Progenitor cell of endocrine pancreas (in vitro differentiated cells): ENCODE measurements at regions not wholly inside any gene's neighbourhood (a gene's known extent, or its start where the extent isn't known, plus 50 kb on each side); places are given as distances from the start of the nearest gene placed in this dataset.
A peak's percentile ranks its signal among the peaks of the same experiment; 100 is the strongest.

Experiments
- DNase-seq: peaks from one replicate; pipeline ENCODE4 v3.0.0; 2021; ENCODE audit warnings: low spot score; ENCODE audit not compliant: unreplicated experiment
- H3K27ac Mint-ChIP-seq: 2 replicates; pipeline ENCODE4 v1.8.0; 2021; ENCODE audit warnings: mild to moderate bottlenecking, moderate library complexity, mixed read lengths
- H3K27me3 Mint-ChIP-seq: 2 replicates; pipeline ENCODE4 v1.8.0; 2021; ENCODE audit warnings: mixed read lengths
- H3K36me3 Mint-ChIP-seq: 2 replicates; pipeline ENCODE4 v1.8.0; 2022; ENCODE audit warnings: mixed read lengths; ENCODE audit not compliant: insufficient read depth
- H3K4me1 Mint-ChIP-seq: 2 replicates; pipeline ENCODE4 v1.8.0; 2021; ENCODE audit warnings: low read depth, mixed read lengths
- H3K4me3 Mint-ChIP-seq: 2 replicates; pipeline ENCODE4 v1.8.0; 2021; ENCODE audit warnings: low read depth, mild to moderate bottlenecking, moderate library complexity, mixed read lengths
- H3K9me3 Mint-ChIP-seq: 2 replicates; pipeline ENCODE4 v1.8.0; 2021; ENCODE audit warnings: low read depth, mixed read lengths
- CTCF ChIP-seq: fragments of 200-600 bp; sonication (generic); IDR thresholded peaks from one replicate; pipeline ENCODE4 v1.5.0; 2021; ENCODE audit warnings: antibody characterized with exemption, mild to moderate bottlenecking; ENCODE audit not compliant: unreplicated experiment

DNA sequence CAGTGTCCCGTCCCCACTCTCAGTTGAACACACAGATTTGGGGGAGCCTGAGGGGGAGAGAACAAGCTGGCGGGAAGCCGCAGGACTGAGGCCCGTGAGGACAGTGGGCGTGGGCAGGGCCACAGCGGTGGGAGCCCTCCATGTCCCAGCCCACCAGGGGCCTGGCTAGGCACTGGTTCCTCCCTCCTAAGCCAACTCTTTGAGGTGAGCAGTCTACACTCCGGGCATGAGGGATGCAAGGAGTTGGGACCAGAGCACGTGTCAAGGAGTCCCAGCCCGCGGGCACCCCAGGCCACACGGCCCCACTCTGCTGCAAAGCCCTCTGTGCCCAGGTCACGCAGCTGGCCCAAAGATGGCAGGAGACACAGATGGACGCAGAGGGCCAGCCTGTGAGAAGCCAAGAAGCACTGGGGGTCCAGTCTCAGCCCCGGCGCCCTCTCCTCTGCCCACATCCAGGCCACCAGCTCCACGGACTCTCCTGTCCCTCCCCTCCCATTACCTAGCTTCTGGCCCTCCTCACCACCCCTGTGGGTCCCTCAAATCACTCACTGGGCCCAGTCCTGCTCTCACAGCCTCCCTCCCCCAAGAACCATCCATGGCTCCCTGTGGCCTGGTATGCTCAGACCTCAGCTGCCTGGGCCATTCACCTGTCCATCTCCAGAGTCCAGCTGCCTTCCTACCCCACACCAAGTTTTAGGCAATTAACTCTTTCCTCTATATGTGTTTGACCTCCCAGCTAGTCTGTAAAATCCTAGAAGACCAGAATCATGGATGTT is 206.5 kb downstream of the RBFOX3 start:
- no peak for TF ChIP-seq CTCF
- H3K4me3 Mint-ChIP-seq, result no peak overlapping the region
- H3K27me3 Mint-ChIP-seq, result peaks cover 76% of the 10 kb centered on the region
- peaks cover 8% of the 10 kb centered on the region for H3K4me1 Mint-ChIP-seq
- DNase-seq, result no peak
- no peaks in the 10 kb centered on the region for H3K36me3 Mint-ChIP-seq
- no peaks in the 10 kb centered on the region for H3K9me3 Mint-ChIP-seq
- no peak overlapping the region for H3K27ac Mint-ChIP-seq

GRCh38 chr17:79401704-79402674 is 208.9 kb downstream of the RBFOX3 start:
- Mint-ChIP-seq H3K9me3 (no peaks in the 10 kb centered on the region), H3K36me3 (no peaks in the 10 kb centered on the region), H3K4me3 (no peak overlapping the region), H3K4me1 (peaks cover 8% of the 10 kb centered on the region), H3K27me3 (peaks cover 74% of the 10 kb centered on the region), H3K27ac (no peak overlapping the region)
- TF ChIP-seq CTCF, result no peak
- no peak for DNase-seq

GRCh38 chr17:79400989-79401703 is 209.7 kb downstream of the RBFOX3 start:
- peak; percentile 86 for TF ChIP-seq CTCF
- no peak overlapping the region for H3K27ac Mint-ChIP-seq
- H3K36me3 Mint-ChIP-seq, result no peaks in the 10 kb centered on the region
- DNase-seq, result peak; percentile 71
- H3K27me3 Mint-ChIP-seq, result peaks cover 66% of the 10 kb centered on the region
- peak overlapping the region; percentile 56 for H3K4me3 Mint-ChIP-seq
- H3K9me3 Mint-ChIP-seq, result no peaks in the 10 kb centered on the region
- H3K4me1 Mint-ChIP-seq, result peaks cover 8% of the 10 kb centered on the region

DNA sequence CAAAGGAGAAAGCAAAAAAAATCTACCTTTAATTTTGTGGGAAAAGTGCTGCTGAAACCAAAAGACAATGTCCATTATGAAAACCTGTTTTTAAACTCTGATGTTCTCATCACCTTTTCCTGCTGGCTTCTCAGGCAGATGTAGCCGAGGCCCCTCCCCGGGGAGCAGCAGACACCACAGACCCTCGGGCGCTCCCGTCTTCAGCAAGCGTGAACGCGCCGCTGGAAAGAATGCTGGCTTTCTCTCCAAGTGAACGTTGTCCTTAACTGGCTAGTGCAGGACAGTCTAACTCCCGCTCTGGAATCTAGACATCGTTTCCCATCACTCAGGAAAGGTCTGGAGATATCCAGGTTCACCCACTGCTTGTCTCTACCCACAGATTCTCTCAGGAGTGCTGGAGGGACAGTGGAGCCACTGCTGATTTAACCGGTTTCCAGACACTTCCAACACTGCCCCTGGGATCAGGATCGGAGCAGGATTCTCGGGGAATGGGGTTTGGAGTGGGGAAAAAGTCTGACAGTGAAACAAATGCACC is 211.2 kb downstream of the RBFOX3 start:
- H3K9me3 Mint-ChIP-seq, result no peaks in the 10 kb centered on the region
- peaks cover 8% of the 10 kb centered on the region for H3K4me1 Mint-ChIP-seq
- no peaks in the 10 kb centered on the region for H3K36me3 Mint-ChIP-seq
- TF ChIP-seq CTCF, result no peak
- peaks cover 62% of the 10 kb centered on the region for H3K27me3 Mint-ChIP-seq
- no peak for DNase-seq
- H3K27ac Mint-ChIP-seq, result no peak overlapping the region
- no peak overlapping the region for H3K4me3 Mint-ChIP-seq
